HEK293 (cell line): ENCODE measurements at regions not wholly inside any gene's neighbourhood (a gene's known extent, or its start where the extent isn't known, plus 50 kb on each side); places are given as distances from the start of the nearest gene placed in this dataset.

Experiments used
- ZNF600 ChIP-seq: fragments of 450-650 bp; formaldehyde crosslinking; IDR thresholded peaks from 2 replicates; pipeline ENCODE4 v1.5.1; 2016; ENCODE audit warnings: missing biosample characterization, missing genetic modification characterization
- TF ChIP-seq, protein P1 (sequence below): fragments of 450-650 bp; formaldehyde crosslinking; IDR thresholded peaks from 2 replicates; pipeline ENCODE4 v1.5.1; 2016; ENCODE audit warnings: missing biosample characterization, missing genetic modification characterization
- TF ChIP-seq, protein P2 (sequence below): fragments of 450-650 bp; formaldehyde crosslinking; IDR thresholded peaks from 2 replicates; pipeline ENCODE4 v1.5.1; 2016; ENCODE audit warnings: missing biosample characterization, missing genetic modification characterization
- TF ChIP-seq, protein P3 (sequence below): fragments of 450-650 bp; formaldehyde crosslinking; IDR thresholded peaks from 2 replicates; pipeline ENCODE4 v1.5.1; 2016; ENCODE audit warnings: missing biosample characterization, missing genetic modification characterization, low read depth

DNA sequence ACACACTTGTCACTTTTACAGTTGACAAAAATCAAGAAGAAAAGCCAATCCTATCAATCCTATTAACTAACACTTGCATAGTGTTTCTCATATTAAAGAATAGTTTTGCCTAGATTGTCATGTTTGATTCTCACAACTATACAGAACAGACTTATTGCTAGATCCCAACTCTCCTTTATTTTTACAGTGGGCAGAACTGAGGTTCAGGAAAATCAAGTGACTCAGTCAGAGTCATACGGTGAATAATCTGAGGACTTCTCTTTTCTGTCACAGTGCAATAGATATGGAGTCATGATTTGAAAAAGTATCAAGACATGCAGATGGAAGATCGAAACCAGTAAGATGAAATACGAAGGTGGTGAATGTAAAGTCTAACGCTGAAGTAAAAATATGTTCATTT lies 195.1 kb upstream of the CITED2 start:
- TF ChIP-seq, protein P1, sequence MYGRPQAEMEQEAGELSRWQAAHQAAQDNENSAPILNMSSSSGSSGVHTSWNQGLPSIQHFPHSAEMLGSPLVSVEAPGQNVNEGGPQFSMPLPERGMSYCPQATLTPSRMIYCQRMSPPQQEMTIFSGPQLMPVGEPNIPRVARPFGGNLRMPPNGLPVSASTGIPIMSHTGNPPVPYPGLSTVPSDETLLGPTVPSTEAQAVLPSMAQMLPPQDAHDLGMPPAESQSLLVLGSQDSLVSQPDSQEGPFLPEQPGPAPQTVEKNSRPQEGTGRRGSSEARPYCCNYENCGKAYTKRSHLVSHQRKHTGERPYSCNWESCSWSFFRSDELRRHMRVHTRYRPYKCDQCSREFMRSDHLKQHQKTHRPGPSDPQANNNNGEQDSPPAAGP (tag by site-specific recombination): no peak
- TF ChIP-seq, protein P2, sequence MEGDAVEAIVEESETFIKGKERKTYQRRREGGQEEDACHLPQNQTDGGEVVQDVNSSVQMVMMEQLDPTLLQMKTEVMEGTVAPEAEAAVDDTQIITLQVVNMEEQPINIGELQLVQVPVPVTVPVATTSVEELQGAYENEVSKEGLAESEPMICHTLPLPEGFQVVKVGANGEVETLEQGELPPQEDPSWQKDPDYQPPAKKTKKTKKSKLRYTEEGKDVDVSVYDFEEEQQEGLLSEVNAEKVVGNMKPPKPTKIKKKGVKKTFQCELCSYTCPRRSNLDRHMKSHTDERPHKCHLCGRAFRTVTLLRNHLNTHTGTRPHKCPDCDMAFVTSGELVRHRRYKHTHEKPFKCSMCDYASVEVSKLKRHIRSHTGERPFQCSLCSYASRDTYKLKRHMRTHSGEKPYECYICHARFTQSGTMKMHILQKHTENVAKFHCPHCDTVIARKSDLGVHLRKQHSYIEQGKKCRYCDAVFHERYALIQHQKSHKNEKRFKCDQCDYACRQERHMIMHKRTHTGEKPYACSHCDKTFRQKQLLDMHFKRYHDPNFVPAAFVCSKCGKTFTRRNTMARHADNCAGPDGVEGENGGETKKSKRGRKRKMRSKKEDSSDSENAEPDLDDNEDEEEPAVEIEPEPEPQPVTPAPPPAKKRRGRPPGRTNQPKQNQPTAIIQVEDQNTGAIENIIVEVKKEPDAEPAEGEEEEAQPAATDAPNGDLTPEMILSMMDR (tag by site-specific recombination): no peak
- TF ChIP-seq ZNF600 (tag by site-specific recombination): no peak
- TF ChIP-seq, protein P3, sequence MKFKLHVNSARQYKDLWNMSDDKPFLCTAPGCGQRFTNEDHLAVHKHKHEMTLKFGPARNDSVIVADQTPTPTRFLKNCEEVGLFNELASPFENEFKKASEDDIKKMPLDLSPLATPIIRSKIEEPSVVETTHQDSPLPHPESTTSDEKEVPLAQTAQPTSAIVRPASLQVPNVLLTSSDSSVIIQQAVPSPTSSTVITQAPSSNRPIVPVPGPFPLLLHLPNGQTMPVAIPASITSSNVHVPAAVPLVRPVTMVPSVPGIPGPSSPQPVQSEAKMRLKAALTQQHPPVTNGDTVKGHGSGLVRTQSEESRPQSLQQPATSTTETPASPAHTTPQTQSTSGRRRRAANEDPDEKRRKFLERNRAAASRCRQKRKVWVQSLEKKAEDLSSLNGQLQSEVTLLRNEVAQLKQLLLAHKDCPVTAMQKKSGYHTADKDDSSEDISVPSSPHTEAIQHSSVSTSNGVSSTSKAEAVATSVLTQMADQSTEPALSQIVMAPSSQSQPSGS: no peak
